ENCODE measurements at regions not wholly inside any gene's neighbourhood (a gene's known extent, or its start where the extent isn't known, plus 50 kb on each side); places are given as distances from the start of the nearest gene placed in this dataset.
"Not testable (repeated sequence)": the region's sequence is repeated elsewhere in the genome, so short reads cannot be mapped to it uniquely, and the experiment has no call there.

DNA sequence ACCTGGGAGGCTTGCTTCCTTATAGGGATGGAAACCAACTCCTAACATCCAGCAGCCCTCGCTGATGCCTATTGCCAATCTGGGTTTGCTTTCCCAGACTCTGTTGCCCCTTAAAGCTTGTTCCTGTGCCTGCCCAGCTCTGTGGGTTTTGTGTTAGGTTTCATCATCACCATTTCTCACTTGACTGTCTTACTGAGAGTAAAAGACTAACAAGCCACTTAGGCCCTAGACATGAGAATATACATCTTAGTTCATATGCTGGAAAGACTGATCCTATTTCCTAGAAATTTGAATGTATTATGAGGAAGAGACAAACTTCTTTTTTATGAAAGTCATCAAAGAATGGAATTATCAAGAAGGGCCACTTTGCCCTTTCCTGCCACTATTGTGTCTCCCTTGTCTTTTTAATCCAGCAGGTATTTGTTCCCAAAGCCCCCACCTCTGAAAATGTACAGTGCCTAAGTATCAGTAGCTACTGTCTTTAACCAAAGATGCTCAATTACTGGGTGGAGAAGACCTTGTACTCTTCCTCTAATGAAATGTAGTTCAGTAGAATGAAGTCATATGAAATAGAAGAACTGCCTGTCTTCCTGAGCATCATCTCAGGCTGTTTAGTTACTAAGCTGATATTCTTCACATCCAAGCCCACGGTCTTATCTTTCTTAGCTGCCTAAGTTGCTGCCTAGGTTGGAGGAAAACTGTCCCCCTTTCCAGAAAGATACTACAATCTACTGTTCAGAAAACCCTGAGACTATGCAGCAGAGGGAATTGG lies 59.8 kb upstream of the ZPLD1 start:
- no peak for DNase-seq

DNA sequence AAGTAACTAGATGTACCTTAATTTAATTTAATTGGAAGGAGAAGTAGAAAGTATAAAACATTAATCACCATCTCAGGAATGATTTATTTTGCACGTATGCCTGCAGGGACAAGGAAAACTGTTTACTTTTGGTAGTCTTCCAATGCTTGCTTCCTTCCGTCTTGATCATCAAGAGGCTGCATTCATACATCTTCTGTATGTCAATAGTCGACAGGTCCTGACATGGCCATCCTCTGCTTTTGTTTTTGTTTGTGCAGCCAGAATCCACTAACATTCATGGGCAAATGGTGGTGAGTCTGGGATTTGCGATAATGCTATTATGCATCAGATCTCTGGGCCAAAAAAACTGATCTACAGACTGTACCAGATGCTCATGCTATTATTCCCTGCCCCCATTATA lies 56.6 kb upstream of the ZPLD1 start:
- no peak for DNase-seq

DNA sequence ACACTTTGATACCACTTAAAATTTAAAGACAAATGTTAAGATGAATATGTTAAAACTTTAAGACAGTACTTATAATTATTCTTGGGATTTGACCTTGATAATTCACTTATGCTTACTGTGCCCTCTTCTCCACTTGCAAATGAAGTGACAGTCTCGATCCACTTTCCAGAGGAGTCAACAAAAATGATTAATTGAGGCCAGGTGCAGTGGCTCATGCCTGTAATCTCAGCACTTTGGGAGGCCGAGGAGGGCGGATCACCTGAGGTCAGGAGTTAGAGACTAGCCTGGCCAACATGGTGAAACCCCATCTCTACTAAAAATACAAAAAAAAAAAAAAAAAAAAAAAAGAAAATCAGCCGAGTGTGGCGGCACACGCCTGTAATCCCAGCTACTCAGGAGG lies 52.6 kb upstream of the ZPLD1 start:
- not testable (repeated sequence) for DNase-seq
